GM23248 (cell line): ENCODE measurements at regions not wholly inside any gene's neighbourhood (a gene's known extent, or its start where the extent isn't known, plus 50 kb on each side); places are given as distances from the start of the nearest gene placed in this dataset.

Source experiments
- EZH2 ChIP-seq: fragments of 200-600 bp; sonication (generic); IDR thresholded peaks from 2 replicates; pipeline ENCODE4 v1.6.1; 2018; ENCODE audit warnings: antibody characterized with exemption, mild to moderate bottlenecking; ENCODE audit not compliant: insufficient read depth, poor library complexity, severe bottlenecking
- EZH2phosphoT487 ChIP-seq: fragments of 200-600 bp; sonication (generic); IDR thresholded peaks from 2 replicates; pipeline ENCODE4 v1.6.1; 2018; ENCODE audit warnings: antibody characterized with exemption, moderate library complexity, mild to moderate bottlenecking, low read depth; ENCODE audit not compliant: insufficient read depth

DNA sequence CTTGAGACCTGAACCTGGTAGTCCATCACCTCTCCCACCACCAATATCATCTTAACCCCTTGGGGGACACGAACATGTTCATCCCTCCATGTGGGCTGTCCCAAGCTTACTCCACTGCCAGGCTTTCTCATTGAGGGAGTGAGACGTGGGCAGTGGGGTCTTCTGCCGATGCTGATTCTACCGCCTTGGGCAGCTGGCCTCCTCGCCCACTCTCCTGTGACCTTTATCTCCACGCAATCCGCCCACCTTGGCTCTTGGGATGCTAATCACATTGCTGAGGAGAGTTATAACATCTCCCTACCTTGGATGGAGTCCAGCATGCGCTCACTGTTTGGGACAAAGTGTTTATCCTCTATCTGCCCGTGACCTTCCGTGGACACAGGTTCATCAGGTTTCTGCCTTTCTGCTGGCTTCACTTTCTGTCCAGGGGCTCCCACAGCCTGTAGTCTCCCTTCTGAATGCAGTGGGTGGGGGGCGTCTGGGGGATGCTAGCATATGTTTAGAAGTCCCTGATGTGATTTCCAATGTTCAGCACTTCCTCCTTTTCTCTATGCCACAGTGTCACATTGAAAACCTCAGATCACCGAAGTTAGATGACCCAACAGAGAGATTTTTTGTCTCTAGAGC is 53.2 kb upstream of the ESRRB start:
- TF ChIP-seq EZH2phosphoT487 (no peak), EZH2 (no peak)
